ENCODE measurements at regions not wholly inside any gene's neighbourhood (a gene's known extent, or its start where the extent isn't known, plus 50 kb on each side); places are given as distances from the start of the nearest gene placed in this dataset.

GRCh38 chr3:163951397-163951987, 1126.8 kb downstream of the SI start:
- intact Hi-C loops (cut with micrococcal nuclease) = no loop called here
- H3K4me2 ChIP-seq (ENCODE audit: insufficient read depth, low read length) = no peak overlapping the region
- no peak overlapping the region for H3K9ac ChIP-seq (ENCODE audit: insufficient read depth in 1 of 2, low read depth in 2 of 2, low read length in 2 of 2)
- DNase-seq (ENCODE audit: extremely low read depth in 1 of 4, low spot score in 3 of 4) (no peak), ATAC-seq (no peak), FAIRE-seq (no peak)
- no TSS peak for BruUV-seq (replicated peaks)
- no peaks in the 10 kb centered on the region for H3K27me3 ChIP-seq (ENCODE audit: control insufficient read depth in 2 of 2, insufficient read depth in 2 of 2, low read length in 2 of 2)
- H4K20me1 ChIP-seq (replicated peaks; ENCODE audit: control insufficient read depth, insufficient read depth, low read length) = no peaks in the 10 kb centered on the region
- H3K27ac ChIP-seq (ENCODE audit: extremely low read depth, low read depth, low read length) = no peak overlapping the region
- H3K9me1 ChIP-seq (ENCODE audit: control insufficient read depth, insufficient read depth, low read length) = no peaks in the 10 kb centered on the region
- CTCF ChIA-PET (ENCODE audit: low intra/inter-chr PET ratio) = no interaction called here
- H3K79me2 ChIP-seq (ENCODE audit: control insufficient read depth, insufficient read depth, low read length) = no peaks in the 10 kb centered on the region
- in situ Hi-C loops (cut with MboI) = no loop called here
- H3K36me3 ChIP-seq (ENCODE audit: control insufficient read depth, insufficient read depth, low read length) = no peaks in the 10 kb centered on the region
- no peaks in the 10 kb centered on the region for H3K4me1 ChIP-seq (replicated peaks in 1 of 2; ENCODE audit: control insufficient read depth in 2 of 2, insufficient read depth in 2 of 2, low read length in 2 of 2)
- no peak overlapping the region for H3K4me3 ChIP-seq
- no peaks in the 10 kb centered on the region; the same call in 1 of the 2 replicates for H3K9me3 ChIP-seq (replicated peaks; ENCODE audit: control insufficient read depth, insufficient read depth, low read depth, low read length)
- H2AFZ ChIP-seq (ENCODE audit: low read depth, low read length) = no peak overlapping the region
- POLR2A ChIA-PET = no interaction called here
- 0% methylated on average over 2 of the region's 2 CpGs for WGBS (ENCODE audit: insufficient coverage, low coverage, missing lambda C conversion rate)
- no peak for TF ChIP-seq ZNF217 (CRISPR knock-in tag; IDR thresholded peaks at IDR 0.05)
- no peak for TF ChIP-seq MGA (IDR thresholded peaks at IDR 0.05)
- TF ChIP-seq E2F8 (IDR thresholded peaks at IDR 0.05; ENCODE audit: low read depth, partially characterized antibody) = no peak
